ENCODE measurements at regions not wholly inside any gene's neighbourhood (a gene's known extent, or its start where the extent isn't known, plus 50 kb on each side); places are given as distances from the start of the nearest gene placed in this dataset.

DNA sequence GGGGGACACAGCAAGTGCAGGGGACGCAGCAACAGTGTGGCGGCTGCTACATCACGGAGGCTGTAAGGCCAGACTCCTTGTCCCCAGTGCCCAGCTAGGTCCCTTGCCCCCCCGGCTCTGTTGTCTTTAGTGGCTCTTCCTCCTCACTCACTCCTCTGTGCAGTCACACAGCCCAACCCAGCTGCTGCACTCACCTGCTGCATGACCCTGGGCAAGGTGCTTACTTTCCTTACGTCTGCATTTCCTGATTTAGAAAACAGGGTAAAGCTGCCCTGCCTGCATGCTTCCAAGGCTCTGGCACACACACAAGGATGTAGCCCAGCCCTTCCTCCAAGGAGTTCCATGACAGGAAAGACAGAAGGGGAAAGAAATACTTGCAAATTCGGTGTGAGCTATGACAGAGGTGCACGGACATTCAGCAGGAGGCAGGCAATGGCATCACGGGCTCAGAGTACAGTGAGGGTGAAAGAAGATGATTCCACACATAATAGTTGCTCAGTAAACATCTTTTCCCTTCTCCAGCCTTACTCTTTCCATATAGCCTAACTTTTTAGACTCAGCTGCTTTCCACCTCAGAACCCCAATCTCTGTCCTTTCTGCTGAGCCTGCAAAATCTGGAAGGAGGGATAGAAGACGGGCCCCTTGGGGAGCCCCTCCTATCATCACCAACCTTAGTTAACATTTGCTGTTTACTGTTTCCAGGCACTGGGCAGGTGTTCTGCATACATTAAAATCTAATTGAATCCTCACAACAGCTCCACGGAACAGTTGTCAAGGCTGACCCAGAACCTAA lies 150.9 kb downstream of the MRM1 start:
- Histone ChIP-seq H3K4me3 (ENCODE audit: low read depth, low read length) (no peak overlapping the region), H3K36me3 (ENCODE audit: control insufficient read depth, insufficient read depth, low read length) (no peaks in the 10 kb centered on the region), H3K27me3 (ENCODE audit: control insufficient read depth, insufficient read depth, low read length) (peaks cover 48% of the 10 kb centered on the region)
- TF ChIP-seq, protein P1, sequence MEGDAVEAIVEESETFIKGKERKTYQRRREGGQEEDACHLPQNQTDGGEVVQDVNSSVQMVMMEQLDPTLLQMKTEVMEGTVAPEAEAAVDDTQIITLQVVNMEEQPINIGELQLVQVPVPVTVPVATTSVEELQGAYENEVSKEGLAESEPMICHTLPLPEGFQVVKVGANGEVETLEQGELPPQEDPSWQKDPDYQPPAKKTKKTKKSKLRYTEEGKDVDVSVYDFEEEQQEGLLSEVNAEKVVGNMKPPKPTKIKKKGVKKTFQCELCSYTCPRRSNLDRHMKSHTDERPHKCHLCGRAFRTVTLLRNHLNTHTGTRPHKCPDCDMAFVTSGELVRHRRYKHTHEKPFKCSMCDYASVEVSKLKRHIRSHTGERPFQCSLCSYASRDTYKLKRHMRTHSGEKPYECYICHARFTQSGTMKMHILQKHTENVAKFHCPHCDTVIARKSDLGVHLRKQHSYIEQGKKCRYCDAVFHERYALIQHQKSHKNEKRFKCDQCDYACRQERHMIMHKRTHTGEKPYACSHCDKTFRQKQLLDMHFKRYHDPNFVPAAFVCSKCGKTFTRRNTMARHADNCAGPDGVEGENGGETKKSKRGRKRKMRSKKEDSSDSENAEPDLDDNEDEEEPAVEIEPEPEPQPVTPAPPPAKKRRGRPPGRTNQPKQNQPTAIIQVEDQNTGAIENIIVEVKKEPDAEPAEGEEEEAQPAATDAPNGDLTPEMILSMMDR (IDR thresholded peaks at IDR 0.05; ENCODE audit: insufficient read depth, low read length, poor library complexity, severe bottlenecking), result no peak
- no peak for DNase-seq (ENCODE audit: low read depth)

DNA sequence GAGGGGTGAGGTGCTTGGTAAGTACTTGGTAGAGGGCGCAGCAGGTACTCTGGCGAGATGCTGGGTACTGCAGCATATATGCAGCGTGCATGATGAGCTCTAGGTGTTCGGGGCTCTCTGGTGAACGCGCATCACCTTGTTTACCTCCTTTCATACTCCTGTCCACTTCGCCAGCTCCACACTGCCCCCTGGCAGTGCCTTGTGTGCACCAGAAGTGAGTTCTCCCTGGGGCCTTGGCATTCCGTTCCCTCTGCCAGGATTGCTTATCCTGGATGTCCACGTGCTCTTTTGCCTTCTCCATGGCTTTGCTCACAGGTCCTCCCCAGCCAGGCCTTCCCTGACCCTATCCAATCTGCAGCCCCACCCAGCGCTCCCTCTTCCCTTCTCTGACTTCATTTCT lies 154.2 kb downstream of the MRM1 start:
- no peak for DNase-seq (ENCODE audit: low read depth)
- Histone ChIP-seq H3K36me3 (ENCODE audit: control insufficient read depth, insufficient read depth, low read length) (no peaks in the 10 kb centered on the region), H3K4me3 (ENCODE audit: low read depth, low read length) (no peak overlapping the region), H3K27me3 (ENCODE audit: control insufficient read depth, insufficient read depth, low read length) (peaks cover 32% of the 10 kb centered on the region)
- TF ChIP-seq, protein P1 (IDR thresholded peaks at IDR 0.05; ENCODE audit: insufficient read depth, low read length, poor library complexity, severe bottlenecking), result peak; percentile 50

DNA sequence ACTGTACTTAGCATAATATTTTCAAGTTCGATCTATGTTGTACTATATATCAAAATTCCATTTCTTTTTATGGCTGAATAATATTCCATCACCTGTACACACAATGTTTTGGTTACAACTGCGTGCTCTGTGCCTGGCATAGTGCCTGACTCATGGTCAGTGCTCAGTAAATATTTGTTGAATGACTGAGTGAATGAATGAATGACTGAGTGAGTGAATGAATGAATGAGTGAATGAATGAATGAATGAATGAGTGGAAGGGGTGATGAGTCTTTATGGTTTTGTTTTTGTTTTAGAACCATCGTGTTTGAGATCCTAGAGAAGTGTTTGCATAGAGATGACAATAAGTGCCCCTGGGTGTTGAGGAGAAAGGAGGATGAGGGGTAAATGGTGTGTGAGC lies 155.3 kb downstream of the MRM1 start:
- H3K36me3 ChIP-seq (ENCODE audit: control insufficient read depth, insufficient read depth, low read length), result no peaks in the 10 kb centered on the region
- H3K4me3 ChIP-seq (ENCODE audit: low read depth, low read length), result no peak overlapping the region
- TF ChIP-seq, protein P1 (IDR thresholded peaks at IDR 0.05; ENCODE audit: insufficient read depth, low read length, poor library complexity, severe bottlenecking), result no peak
- H3K27me3 ChIP-seq (ENCODE audit: control insufficient read depth, insufficient read depth, low read length), result peaks cover 24% of the 10 kb centered on the region
- DNase-seq (ENCODE audit: low read depth), result no peak

DNA sequence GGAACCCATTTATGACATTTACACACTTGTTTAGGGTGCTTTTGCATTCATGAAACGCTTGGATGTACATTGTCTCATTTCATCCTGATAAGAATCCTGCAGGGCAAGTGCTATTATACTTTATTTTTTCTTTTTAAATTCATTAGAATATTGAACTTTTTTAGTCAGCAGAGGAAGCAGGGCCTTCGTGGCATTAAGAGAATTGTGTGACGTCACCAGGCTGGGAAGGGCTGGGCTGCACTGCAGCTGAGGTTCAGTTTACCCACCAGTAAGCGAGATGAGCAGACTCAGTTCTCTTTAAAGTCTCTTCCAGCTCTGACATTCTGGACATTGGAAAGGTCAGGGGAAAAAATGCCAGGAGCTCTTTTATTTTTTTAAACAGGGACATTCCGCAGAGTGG lies 159.0 kb downstream of the MRM1 start:
- TF ChIP-seq, protein P1 (IDR thresholded peaks at IDR 0.05; ENCODE audit: insufficient read depth, low read length, poor library complexity, severe bottlenecking), result no peak
- no peak overlapping the region for H3K4me3 ChIP-seq (ENCODE audit: low read depth, low read length)
- peaks cover 1% of the 10 kb centered on the region for H3K27me3 ChIP-seq (ENCODE audit: control insufficient read depth, insufficient read depth, low read length)
- no peak for DNase-seq (ENCODE audit: low read depth)
- no peaks in the 10 kb centered on the region for H3K36me3 ChIP-seq (ENCODE audit: control insufficient read depth, insufficient read depth, low read length)

DNA sequence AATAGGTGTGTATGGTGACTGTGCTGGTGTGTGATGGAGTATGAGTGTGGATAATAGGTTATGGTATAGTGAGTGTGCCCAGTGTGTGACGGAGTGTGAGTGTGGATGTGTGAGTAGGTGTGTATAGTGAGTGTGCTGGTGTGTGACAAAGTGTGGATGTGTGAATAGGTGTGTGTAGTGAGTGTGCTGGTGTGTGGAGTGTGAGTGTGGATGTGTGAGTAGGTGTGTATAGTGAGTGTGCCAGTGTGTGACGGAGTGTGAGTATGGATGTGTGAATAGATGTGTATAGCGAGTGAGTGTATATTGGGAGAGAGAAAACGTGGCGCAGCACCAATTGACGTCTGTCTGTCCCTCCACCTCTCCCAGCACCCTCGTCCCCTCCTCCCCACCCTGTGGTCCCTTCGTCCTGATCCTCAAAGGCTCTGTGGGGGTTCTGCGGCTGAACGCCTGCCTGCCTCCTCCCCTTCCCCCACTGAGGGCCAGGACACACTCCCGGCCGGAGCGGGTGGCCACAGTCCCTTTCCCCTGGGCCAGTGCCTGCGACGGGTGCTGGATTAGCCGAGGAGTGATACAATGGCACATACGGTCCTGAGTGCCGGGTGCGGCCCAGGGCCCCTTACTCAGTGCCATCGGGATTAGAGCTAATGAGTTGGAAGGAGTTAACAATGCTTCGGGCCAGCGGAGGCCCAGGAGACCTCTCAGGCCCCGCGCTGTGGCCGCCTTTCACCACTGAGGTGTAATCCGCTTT lies 160.0 kb downstream of the MRM1 start:
- no peak for DNase-seq (ENCODE audit: low read depth)
- TF ChIP-seq, protein P1 (IDR thresholded peaks at IDR 0.05; ENCODE audit: insufficient read depth, low read length, poor library complexity, severe bottlenecking), result no peak
- no peaks in the 10 kb centered on the region for H3K27me3 ChIP-seq (ENCODE audit: control insufficient read depth, insufficient read depth, low read length)

More for the DNA sequence above, 160.0 kb downstream of the MRM1 start:
- Histone ChIP-seq H3K36me3 (ENCODE audit: control insufficient read depth, insufficient read depth, low read length) (no peaks in the 10 kb centered on the region), H3K4me3 (ENCODE audit: low read depth, low read length) (no peak overlapping the region)

Data from kidney epithelial cell (primary cell).